Stimulated activated memory B cell treated with anti-CD40 and anti-IgM and Interleukin-4, amounts not matched to agents 10 μg/mL and 1 μg/mL and 100 μg/mL, for 72 hours (primary cell): ENCODE measurements at regions not wholly inside any gene's neighbourhood (a gene's known extent, or its start where the extent isn't known, plus 50 kb on each side); places are given as distances from the start of the nearest gene placed in this dataset.
"Not testable (repeated sequence)": the region's sequence is repeated elsewhere in the genome, so short reads cannot be mapped to it uniquely, and the experiment has no call there.

Experiments
- ATAC-seq: fragments of 150-1000 bp; cut with Tn5 transposase; 2 replicates; pipeline ENCODE4 v1.10.0; 2021
- H3K27ac Mint-ChIP-seq: one replicate; pipeline ENCODE4 v1.8.0; 2022; ENCODE audit warnings: mild to moderate bottlenecking, mixed read lengths
- H3K27me3 Mint-ChIP-seq: one replicate; pipeline ENCODE4 v1.8.0; 2022; ENCODE audit warnings: mixed read lengths
- H3K36me3 Mint-ChIP-seq: one replicate; pipeline ENCODE4 v1.8.0; 2022; ENCODE audit warnings: mixed read lengths
- H3K4me1 Mint-ChIP-seq: one replicate; pipeline ENCODE4 v1.8.0; 2022; ENCODE audit warnings: mixed read lengths
- H3K4me3 Mint-ChIP-seq: one replicate; pipeline ENCODE4 v1.8.0; 2022; ENCODE audit warnings: mild to moderate bottlenecking, moderate library complexity, mixed read lengths
- H3K9me3 Mint-ChIP-seq: one replicate; pipeline ENCODE4 v1.8.0; 2022; ENCODE audit warnings: mixed read lengths

DNA sequence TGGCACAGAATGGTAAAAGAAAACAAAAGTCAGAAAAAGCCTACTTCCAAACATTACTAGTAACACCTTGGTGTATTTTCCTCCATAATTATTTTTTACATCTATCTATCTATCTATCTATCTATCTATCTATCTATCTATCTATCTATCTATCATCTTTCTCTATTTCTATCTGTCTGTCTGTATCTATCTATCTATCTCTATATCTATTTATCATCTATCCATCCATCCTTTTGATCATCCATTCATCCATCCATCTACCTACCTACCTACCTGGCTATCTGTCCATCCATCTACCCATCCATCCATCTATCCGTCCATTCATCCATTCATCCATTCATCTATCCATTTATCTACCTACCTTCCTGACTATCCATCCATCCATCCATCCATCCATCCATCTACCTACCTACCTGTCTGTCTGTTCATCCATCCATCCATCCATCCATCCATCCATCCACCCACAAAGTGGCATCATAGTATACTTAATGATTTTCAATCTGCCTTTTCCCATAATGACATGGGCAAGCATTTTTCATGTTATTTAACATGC lies 121.9 kb upstream of the NEK6 start:
- Mint-ChIP-seq H3K27me3 (no peaks in the 10 kb centered on the region), H3K4me3 (no peak overlapping the region), H3K36me3 (no peaks in the 10 kb centered on the region), H3K9me3 (no peaks in the 10 kb centered on the region), H3K27ac (peak overlapping the region; percentile 94), H3K4me1 (peaks cover 67% of the 10 kb centered on the region)
- no peak for ATAC-seq

DNA sequence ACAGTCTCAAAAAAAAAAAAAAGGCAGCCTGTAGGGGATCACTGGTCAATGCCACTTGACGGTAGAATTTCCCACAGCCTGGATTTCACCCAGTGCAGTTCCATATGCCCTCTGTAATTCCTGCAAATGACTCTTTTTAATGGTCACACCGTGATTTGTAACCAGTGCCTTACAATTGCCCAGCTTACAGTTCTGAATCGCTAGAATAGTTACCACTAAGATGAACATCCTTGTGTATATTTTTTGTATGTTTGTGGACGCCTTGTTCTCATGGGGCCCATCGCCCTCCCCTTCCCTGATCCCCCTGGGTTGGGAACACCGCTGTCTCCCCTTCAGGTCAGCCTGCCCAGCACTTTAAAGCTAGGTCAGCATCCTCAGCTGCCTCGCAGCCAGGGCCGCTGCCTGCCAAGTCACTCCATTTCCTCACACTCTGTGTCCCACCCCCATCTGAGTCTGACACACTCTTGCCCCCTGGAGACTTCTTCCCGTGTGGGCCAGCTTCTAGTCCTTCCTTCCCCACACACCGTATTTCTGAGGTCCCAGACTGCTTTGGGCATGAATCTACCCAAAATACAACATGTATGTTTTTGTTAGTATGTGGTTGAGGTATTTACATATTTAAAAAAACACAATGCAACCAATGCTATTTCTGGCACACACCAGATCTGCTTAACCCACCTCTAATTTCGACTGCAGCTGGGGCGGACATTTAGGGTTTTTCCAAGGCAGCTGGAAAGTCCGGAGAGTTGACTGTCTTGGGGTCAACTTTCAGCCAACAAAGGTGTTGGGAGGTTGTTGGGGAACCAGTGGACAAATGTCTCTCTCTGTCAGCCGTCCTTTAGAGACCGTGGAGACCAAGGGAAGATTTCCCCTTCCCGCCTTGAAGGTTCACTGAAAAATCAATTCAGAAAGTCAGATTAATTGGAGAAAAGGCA lies 120.5 kb upstream of the NEK6 start:
- H3K4me1 Mint-ChIP-seq: peaks cover 60% of the 10 kb centered on the region
- H3K9me3 Mint-ChIP-seq: no peaks in the 10 kb centered on the region
- H3K27ac Mint-ChIP-seq: peak overlapping the region; percentile 94
- H3K27me3 Mint-ChIP-seq: no peaks in the 10 kb centered on the region
- H3K36me3 Mint-ChIP-seq: no peaks in the 10 kb centered on the region
- peak; percentile 88 for ATAC-seq
- H3K4me3 Mint-ChIP-seq: peak overlapping the region; percentile 62

DNA sequence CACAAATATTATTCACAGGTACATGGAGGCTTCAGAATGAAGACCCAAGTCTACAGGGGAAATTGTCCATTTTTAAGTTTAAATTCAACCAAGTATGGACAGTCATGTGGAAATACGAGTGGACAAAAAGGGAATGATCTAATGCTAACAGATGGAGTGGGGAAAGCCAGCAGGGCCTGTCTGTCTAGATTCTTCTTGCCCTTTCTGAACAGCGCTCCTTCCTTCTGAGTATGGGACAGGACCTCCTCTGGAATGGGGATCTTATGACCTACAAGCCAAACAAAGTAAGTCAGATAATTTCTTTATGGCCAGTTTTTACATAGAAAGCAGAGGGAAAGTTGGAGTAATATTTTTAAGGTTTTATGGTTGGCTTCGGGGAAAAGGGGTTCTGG lies 119.8 kb upstream of the NEK6 start:
- Mint-ChIP-seq H3K4me1 (peaks cover 55% of the 10 kb centered on the region), H3K9me3 (no peaks in the 10 kb centered on the region), H3K36me3 (no peaks in the 10 kb centered on the region), H3K27ac (peak overlapping the region; percentile 94), H3K27me3 (no peaks in the 10 kb centered on the region), H3K4me3 (no peak overlapping the region)
- no peak for ATAC-seq

DNA sequence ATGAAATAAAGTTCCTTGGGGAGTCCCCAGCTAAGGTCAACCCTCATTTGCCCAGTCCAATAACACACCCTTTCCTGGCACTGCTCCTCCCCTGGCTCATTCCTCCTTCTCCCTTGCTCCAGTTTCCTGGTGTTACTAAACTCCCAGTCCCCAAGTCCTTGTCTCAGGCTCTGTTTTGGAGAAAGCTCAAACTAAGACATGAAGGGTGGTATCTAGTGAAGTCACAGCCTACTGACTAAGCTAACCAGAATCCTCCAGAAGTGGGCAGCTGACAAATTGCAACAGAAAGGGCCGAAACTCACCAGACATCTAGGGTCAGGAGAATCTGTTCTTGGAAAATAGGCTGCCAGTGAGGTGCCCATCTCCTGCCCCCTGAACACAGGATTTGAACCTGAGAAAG lies 118.7 kb upstream of the NEK6 start:
- ATAC-seq: no peak
- H3K36me3 Mint-ChIP-seq: no peaks in the 10 kb centered on the region
- peaks cover 56% of the 10 kb centered on the region for H3K4me1 Mint-ChIP-seq
- no peaks in the 10 kb centered on the region for H3K27me3 Mint-ChIP-seq
- H3K27ac Mint-ChIP-seq: peak overlapping the region; percentile 94
- H3K4me3 Mint-ChIP-seq: no peak overlapping the region
- no peaks in the 10 kb centered on the region for H3K9me3 Mint-ChIP-seq

DNA sequence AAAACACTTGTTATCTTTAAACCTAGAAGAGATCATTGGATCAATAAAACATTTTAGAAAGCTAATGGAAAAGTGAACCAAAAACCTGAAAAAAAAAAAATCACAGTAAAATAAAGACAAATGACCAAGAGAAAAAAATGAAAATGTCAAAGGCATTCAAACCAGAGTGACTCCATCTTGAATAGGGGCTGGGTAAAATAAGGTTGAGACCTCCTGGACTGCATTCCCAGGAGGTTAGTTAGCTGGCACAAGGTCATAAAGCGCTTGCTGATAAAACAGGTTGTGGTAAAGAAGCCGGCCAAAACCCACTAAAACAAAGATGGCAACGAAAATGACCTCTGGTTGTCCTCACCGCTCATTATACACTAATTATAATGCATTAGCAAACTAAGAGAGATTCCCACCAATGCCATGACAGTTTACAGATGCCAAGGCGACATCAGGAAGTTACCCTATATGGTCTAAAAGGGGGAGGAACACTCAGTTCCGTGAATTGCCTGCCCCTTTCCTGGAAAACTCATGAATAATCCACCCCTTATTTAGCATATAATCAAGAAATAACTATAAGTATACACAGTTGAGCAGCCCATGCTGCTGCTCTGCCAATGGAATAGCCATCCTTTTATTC lies 116.7 kb upstream of the NEK6 start:
- H3K27me3 Mint-ChIP-seq: no peaks in the 10 kb centered on the region
- H3K4me1 Mint-ChIP-seq: peaks cover 39% of the 10 kb centered on the region
- no peak overlapping the region for H3K27ac Mint-ChIP-seq
- ATAC-seq: no peak
- no peak overlapping the region for H3K4me3 Mint-ChIP-seq
- no peaks in the 10 kb centered on the region for H3K9me3 Mint-ChIP-seq
- H3K36me3 Mint-ChIP-seq: no peaks in the 10 kb centered on the region

DNA sequence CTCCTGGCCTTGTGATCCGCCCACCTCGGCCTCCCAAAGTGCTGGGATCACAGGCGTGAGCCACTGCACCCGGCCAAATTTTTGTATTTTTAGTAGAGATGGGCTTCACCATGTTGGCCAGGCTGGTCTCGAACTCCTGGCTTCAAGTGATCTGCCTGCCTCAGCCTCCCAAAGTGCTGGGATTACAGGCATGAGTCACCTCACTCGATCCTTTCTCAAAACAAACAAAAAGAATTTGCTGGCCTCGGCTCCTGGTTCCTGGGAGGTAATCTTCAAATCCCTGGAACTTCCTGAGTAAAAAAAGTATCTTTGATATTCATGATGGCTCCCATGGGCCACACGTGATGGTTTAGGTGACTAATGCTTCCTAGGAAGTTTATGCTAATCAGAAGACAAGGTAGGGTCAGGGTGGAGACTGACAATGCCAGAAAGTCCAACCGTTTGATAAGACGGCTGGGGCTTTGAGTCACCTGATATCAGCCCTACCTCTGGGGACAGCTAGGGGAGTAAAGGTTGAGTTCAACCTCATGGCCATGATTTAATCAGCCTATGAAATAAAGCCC lies 113.1 kb upstream of the NEK6 start:
- H3K27me3 Mint-ChIP-seq, ATAC-seq, H3K27ac Mint-ChIP-seq, H3K4me3 Mint-ChIP-seq, H3K36me3 Mint-ChIP-seq, H3K9me3 Mint-ChIP-seq: not testable (repeated sequence)
- H3K4me1 Mint-ChIP-seq: peaks cover 15% of the 10 kb centered on the region

DNA sequence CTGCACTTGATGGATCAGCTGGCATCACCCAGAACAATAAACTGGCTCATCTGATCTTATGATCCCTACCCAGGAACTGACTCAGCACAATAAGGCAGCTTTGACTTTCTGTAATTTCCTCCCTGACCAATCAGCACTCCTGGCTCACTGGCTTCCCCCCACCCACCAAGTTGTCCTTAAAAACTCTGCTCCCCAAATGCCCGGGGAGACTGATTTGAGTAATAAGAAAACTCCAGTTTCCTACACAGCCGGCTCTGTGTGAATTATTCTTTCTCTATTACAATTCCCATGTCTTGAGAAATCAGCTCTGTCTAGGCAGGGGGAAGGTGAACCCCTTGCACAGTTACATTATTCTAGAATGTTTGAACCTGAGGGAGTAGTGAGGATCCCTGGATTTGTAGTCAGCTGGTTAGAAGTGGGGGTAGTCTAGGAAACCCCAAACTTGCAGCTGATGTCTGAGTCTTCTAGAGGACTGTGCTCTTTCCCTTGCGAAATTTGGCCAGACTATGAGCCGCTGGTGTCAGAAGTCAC lies 111.7 kb upstream of the NEK6 start:
- H3K4me1 Mint-ChIP-seq: peaks cover 15% of the 10 kb centered on the region
- no peaks in the 10 kb centered on the region for H3K36me3 Mint-ChIP-seq
- no peak overlapping the region for H3K27ac Mint-ChIP-seq
- no peaks in the 10 kb centered on the region for H3K9me3 Mint-ChIP-seq
- H3K4me3 Mint-ChIP-seq: no peak overlapping the region
- no peaks in the 10 kb centered on the region for H3K27me3 Mint-ChIP-seq
- no peak for ATAC-seq

DNA sequence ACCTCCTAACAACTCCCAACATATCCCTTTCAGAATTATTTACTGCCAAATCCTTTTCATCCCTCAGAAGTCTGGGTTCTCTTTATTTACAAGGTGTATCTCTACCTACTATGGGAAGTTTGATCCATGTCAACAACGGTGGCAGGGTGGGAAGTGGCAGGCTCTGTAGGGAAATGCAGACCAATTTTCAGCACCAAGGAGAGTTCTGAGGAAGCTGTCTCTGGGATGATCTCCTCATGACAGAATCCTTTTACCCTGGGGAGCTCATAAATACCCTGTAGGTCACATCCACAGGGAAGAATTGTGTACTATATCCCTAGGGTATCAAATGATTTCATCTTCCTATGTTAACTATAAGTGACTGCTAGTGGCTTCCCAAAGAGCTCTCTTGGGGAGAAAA lies 107.8 kb upstream of the NEK6 start:
- no peak overlapping the region for H3K27ac Mint-ChIP-seq
- H3K27me3 Mint-ChIP-seq: no peaks in the 10 kb centered on the region
- no peak overlapping the region for H3K4me3 Mint-ChIP-seq
- no peaks in the 10 kb centered on the region for H3K9me3 Mint-ChIP-seq
- H3K36me3 Mint-ChIP-seq: no peaks in the 10 kb centered on the region
- peaks cover 6% of the 10 kb centered on the region for H3K4me1 Mint-ChIP-seq
- ATAC-seq: no peak

DNA sequence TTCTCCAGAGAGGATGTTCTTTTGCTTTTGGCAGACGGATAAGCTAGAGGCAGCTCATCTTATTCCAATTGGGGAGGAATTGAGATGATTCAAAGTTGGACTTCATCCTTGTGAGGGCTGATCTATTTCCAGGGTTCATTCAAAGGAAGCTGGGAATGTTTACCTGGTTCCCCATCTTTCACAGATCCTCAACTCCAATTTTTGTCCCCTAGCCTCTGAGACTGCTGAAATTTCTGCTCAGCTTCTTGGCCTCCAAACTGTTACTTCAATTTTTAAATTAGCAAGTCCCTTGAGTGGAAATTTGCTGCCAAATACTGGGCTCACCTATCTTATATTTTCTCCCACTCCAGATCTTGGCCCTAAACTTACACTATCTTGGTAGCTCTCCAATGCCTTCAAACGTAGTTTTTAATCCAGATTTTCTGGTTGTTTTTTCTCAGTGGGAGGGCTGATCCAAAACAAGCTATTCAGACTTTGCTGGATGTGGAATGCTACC lies 93.9 kb upstream of the NEK6 start:
- Mint-ChIP-seq H3K4me1 (no peaks in the 10 kb centered on the region), H3K4me3 (no peak overlapping the region), H3K9me3 (peaks cover 8% of the 10 kb centered on the region), H3K36me3 (peaks cover 6% of the 10 kb centered on the region), H3K27me3 (no peaks in the 10 kb centered on the region), H3K27ac (peak overlapping the region; percentile 19)
- ATAC-seq: no peak

DNA sequence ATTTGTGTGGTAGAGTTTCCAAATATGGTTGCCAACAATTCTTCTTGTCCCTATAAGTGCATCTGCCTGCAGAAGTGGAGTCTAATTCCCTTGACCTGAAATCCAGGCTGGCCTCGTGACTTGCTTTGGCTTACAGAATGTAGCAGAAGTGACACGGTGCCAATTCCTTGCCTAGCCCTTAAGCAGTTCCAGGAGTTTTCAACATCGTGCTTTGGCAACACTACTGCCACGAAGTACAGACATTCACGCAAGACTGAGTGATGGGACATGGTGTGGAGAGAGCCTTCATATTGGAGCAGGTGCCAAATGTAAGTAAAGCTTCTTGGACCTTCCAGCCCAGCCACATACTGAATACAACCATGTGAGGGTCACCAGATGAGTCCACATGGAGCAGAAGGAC lies 92.9 kb upstream of the NEK6 start:
- no peak for ATAC-seq
- H3K4me3 Mint-ChIP-seq: no peak overlapping the region
- no peaks in the 10 kb centered on the region for H3K4me1 Mint-ChIP-seq
- no peaks in the 10 kb centered on the region for H3K27me3 Mint-ChIP-seq
- H3K27ac Mint-ChIP-seq: no peak overlapping the region
- peaks cover 6% of the 10 kb centered on the region for H3K36me3 Mint-ChIP-seq
- H3K9me3 Mint-ChIP-seq: peaks cover 8% of the 10 kb centered on the region

DNA sequence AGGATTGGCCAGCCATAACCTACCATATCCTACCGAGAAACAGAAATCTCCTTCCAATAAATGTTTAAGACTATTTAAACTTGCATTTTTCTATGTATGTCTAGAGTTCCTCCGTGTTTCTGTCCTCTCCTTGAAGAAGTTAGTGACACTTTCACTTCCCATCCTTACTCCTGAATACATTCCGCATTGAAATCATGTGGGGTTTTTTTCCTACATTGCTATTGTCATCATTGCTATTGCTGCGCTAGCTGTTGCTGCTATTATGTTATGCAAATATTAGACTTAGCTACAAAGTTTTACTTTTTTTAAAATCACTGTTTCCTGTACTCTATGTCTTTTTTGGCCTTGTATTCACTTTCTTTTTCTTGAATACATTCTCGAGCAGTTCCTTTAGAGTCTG lies 83.3 kb upstream of the NEK6 start:
- Mint-ChIP-seq H3K36me3 (peaks cover 6% of the 10 kb centered on the region), H3K27ac (peak overlapping the region; percentile 51), H3K9me3 (peaks cover 4% of the 10 kb centered on the region), H3K4me1 (peaks cover 17% of the 10 kb centered on the region), H3K4me3 (no peak overlapping the region), H3K27me3 (no peaks in the 10 kb centered on the region)
- ATAC-seq: no peak

DNA sequence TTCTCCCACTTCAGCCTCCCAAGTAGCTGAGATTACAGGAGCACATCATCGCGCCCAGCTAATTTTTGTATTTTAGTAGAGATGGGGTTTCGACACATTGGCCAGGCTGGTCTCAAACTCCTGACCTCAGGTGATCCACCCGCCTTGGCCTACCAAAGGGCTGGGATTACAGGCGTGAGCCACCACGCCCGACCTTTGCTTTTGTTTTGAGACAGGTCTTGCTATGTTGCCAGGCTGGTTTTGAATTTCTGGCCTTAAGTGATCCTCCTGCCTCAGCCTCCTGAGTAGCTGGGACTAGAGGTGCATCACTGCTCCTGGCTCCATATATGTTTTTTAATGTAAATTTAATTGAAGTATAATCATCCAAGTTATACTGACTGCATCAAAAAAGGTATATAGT lies 80.2 kb upstream of the NEK6 start:
- H3K36me3 Mint-ChIP-seq, H3K4me3 Mint-ChIP-seq, H3K9me3 Mint-ChIP-seq, ATAC-seq, H3K27me3 Mint-ChIP-seq, H3K27ac Mint-ChIP-seq: not testable (repeated sequence)
- peaks cover 17% of the 10 kb centered on the region for H3K4me1 Mint-ChIP-seq

DNA sequence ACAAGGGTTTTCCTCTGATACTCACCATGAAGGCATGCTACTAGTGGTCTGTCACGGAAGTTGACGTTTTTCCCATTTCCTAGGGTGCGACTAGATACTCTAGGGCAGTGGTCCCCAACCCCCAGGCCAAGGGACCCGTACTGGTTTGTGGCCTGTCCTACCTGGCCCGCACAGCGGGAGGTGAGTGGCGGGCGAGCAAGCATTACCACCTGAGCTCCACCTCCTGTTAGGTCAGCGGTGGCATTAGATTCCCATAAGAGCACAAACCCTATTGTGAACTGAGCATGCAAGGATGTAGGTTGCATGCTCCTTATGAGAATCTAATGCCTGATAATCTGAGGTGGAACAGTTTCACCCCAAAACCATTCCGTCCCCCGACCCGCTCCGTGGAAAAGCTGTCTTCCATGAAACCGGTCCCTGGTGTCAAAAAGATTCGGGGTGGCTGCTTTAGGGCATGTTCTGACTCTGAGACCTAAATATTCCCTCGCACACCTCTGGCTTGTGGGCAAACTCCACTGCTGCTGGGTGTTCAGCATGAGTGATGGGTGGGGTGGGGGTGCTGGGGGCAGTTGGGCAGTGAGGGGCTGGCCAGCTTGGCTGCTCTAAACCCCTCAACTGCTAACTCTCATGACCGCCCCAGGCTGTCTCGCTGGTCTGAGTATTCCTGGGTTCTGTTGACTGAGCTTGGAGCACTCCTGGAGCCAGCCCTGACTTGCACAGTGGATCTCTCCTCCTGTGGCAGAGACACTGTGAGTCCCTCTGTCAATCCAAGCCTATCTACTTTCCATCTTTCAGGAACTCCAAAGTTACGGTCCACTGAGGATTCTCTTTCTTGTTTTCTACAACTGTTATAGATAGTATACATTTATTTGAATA lies 78.3 kb upstream of the NEK6 start:
- H3K27ac Mint-ChIP-seq: no peak overlapping the region
- ATAC-seq: no peak
- peaks cover 10% of the 10 kb centered on the region for H3K4me1 Mint-ChIP-seq
- no peak overlapping the region for H3K4me3 Mint-ChIP-seq
- no peaks in the 10 kb centered on the region for H3K36me3 Mint-ChIP-seq
- no peaks in the 10 kb centered on the region for H3K27me3 Mint-ChIP-seq
- H3K9me3 Mint-ChIP-seq: peaks cover 2% of the 10 kb centered on the region

DNA sequence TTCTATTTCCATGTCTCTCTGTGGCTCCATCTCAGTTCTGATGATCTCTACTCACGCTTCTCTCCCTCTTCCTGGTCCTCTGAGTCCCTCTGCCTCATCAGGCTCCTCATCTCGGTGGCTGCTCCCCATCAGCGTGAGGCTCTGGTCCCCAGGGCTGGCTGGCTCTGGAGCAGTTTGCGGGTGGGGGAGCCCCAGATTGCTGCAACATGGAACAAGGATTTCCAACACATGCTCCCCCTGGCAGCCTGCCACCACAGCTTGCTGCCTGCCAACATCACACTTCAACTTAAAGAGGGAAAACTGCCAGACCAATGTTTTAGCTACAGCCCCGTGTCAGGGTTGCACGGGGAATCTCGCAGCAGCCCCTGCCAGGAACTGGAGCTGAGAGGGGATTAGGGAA lies 77.2 kb upstream of the NEK6 start:
- H3K36me3 Mint-ChIP-seq: no peaks in the 10 kb centered on the region
- ATAC-seq: no peak
- H3K27ac Mint-ChIP-seq: peak overlapping the region; percentile 25
- H3K4me1 Mint-ChIP-seq: peaks cover 7% of the 10 kb centered on the region
- H3K27me3 Mint-ChIP-seq: no peaks in the 10 kb centered on the region
- no peak overlapping the region for H3K4me3 Mint-ChIP-seq
- H3K9me3 Mint-ChIP-seq: peaks cover 2% of the 10 kb centered on the region
